Left renal cortex interstitium (tissue), 4 donors: ENCODE measurements at regions not wholly inside any gene's neighbourhood (a gene's known extent, or its start where the extent isn't known, plus 50 kb on each side); places are given as distances from the start of the nearest gene placed in this dataset.

Experiments
- DNase-seq, 4 donors: peaks; one replicate each; pipeline ENCODE4 v3.0.0-alpha.2; 2013; ENCODE audit warnings: low read depth in 4 of 4, low spot score in 2 of 4, missing footprints in 1 of 4

DNA sequence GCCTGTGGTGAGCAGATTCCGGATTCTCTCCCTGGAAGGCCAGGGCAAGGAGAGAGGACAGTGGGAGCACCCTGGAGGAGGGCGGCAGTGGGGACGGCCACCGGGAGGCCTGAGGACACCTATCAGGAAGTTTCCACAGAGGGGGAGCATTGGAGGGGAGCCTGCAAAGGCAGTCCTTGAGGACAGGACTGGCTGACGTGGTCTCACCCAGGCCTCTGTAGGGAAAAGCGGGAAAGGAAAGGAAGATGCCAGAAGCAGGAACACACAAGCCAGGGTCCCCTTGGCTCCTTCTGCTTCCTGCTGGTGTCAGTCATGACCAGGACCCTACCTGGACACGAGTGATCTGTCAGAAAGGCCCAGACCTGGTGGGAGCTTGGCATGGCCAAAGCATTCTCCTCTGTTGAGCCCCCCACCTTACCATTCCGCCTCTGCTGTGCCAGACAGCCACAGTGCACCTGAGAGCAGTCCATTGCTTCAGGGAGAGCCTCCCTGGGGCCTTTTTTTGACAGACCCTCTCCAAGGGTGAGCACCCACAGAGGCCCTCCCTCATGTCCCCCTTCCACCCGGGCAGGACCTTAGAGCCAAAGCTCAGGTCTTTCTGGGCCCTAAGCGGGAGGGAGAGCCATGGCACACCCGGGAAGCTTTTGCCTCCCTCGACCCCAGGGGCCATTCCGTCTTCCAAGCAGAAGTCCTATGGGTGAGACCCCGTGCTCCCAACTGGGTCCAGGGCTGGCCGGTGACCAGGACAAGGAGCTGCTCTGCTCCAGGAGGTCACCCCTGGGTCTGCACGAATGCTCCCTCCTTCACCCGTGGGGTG lies 333.1 kb downstream of the DYSF start:
- DNase-seq = no peak

DNA sequence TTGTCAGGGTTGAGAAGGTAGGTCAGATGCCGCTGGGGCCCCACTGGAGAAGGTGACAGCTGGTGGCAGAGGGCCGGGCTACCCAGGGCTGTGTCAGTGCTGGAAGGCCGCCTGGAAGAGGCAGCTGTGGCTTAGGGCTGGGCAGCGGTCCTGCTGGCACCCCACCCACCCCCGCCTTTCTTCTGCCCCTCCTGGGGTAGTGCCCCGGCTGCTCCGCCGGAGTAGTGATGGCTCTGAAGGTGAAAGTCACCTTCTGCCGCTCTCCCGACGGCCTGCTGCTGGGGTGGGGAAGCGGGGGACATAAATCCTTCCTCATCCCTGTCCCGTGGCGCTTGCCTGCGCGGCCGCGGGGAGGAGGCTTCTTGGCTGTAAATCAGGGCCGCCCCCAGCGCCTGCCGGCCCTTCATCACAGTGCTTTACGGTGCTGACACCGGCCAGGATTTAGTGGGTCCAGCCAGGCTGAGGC lies 332.2 kb downstream of the DYSF start:
- no peak for DNase-seq

DNA sequence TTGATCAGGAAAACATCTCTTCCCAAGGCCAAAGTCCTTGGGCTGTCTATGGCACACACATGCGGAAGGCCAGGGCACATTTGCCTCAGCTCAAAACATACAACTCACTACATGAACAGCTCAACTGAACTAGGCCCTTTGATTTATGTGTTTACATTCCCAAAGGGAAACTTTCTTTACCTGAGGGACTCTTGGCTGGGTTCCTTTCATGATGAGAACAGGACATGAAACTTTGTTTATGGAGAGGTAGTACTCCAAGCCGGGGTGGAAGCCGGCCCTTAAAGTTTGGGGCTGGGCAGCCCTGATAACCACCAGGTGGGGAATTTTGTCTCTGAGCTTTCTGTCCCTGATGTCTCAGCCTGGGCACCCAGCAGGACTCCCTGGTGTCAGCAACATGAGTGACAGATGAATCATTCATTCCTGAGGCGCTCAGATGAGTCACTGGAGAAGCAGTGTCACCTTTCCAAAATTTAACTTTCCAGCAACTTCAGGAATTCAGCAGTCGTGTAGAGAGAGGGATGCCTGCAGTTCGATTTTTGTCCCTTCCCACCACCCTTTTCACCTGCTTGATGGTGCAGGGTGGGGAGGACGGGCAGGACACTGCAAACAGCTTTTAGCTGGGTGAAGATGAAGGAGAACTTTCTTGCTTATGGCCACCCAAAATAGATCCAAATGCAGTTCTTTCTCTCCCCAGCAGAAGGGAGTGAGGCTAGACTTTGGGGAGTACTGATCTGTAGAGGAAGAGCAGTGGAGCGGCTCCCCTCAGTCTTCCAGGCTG lies 331.6 kb downstream of the DYSF start:
- no peak for DNase-seq

DNA sequence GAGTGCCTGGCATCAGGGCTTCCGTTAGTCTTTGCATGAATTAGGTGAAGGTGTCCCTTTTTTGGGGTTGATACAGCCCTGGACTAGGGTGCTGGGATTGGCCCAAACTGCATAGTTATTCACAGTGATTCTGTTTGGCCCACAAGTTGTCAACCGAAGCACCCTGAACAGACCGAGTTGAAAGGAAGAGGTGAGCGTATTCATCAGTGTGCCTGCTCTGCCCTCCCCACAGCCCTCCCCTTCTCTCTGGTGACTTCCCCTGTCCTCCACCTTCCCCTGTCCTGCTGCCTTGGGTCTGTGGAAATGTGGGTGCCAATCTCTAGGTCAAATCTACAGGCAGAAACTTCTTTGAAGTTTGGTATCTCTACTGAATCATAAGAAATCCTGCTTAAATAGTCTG lies 330.5 kb downstream of the DYSF start:
- no peak for DNase-seq

DNA sequence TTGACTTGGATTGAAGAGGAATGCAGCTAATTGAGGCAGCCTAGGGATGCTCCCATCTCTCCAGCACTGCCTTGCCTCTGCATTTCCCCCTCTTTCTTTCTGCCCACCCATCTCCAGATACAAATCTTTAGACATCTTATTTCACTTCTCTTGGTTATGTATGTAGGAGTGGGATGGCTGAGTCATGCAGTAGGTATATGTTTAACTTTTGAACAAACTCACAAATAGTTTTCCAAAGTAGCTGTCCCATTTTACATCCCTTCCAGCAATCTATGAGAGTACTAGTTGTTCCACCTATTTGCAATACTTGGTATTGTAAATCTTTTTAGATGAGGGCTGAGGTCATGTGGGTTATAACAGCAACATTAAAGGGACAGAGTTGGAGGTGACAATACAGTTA lies 329.9 kb downstream of the DYSF start:
- DNase-seq = no peak

DNA sequence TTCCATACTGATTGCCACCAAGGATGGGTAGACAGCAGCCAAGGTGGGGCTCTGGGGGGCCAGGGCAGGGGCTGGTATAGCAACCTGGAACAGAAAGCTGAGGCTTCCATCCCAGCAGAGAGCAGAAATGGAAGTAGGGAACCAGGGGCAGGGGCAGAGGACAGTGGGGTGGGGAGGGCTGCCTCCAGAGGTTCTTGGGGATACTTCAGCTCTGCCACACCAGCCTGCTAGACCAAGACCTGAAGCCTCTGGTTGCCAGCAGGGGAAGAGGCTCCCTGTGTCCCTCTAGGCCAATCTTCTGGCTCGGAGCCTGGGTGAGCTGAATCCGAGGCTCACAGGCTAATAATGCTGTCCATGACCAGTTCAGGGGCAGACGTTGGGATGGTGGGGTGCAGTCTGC lies 329.0 kb downstream of the DYSF start:
- no peak for DNase-seq

DNA sequence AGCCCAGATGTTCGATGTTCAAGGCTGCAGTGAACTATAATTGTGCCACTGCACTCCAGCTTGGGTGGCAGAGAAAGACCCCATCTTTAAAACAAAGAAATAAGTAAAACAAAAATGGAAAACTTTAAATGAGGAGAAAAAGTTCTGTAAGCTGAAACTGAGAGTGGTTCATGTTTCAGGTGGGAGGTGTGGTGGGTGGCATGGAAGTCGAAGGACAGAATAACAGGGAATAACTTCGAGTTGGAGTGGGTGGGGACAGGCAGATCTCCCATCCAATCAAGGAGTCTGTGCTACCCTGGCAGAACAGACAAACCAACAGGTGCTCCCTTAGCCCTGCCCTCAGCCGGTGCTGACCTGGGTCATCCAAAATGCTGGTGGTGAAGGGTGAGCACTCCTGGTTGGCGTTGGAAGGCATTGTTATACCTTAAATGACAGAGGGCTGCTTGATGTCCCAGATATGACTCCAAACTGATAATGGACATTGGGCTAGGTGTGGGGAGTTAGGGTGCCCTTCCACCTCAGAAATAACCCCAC lies 328.4 kb downstream of the DYSF start:
- no peak for DNase-seq

DNA sequence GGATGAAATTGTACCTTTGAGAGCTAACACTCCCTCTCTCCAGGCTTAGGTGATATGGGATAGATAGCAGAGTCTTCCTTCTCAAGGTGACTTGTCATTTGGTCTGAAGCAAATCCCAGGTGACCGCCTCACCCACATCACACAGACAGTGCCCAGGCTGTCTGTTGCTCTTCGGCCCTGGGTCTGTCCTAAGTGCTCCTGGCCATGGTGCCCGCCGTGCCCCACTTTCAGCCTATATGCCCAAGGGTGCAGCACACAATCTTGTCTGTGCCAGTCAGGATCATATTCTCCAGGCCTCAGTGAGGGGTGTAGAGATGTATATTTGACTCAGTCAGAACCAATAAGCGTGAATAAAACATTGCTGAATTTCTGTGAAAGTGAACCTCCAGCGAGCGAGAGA lies 326.8 kb downstream of the DYSF start:
- no peak for DNase-seq

DNA sequence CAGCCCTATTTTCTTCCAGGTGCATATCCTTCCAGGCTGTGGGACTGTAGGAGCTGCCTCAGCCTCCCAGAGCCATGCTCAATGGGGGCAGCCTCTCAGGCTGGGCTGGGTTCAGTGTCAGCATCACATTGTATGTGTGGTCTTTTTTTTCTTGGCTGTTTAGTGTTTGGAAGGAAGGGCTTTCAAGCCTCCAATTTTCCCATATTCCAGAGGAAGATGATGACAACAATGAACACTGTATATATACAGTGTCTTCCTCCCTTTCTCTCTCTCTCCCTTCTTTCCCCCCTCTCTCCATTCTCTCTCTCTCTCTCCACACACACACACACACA lies 326.4 kb downstream of the DYSF start:
- DNase-seq = no peak

DNA sequence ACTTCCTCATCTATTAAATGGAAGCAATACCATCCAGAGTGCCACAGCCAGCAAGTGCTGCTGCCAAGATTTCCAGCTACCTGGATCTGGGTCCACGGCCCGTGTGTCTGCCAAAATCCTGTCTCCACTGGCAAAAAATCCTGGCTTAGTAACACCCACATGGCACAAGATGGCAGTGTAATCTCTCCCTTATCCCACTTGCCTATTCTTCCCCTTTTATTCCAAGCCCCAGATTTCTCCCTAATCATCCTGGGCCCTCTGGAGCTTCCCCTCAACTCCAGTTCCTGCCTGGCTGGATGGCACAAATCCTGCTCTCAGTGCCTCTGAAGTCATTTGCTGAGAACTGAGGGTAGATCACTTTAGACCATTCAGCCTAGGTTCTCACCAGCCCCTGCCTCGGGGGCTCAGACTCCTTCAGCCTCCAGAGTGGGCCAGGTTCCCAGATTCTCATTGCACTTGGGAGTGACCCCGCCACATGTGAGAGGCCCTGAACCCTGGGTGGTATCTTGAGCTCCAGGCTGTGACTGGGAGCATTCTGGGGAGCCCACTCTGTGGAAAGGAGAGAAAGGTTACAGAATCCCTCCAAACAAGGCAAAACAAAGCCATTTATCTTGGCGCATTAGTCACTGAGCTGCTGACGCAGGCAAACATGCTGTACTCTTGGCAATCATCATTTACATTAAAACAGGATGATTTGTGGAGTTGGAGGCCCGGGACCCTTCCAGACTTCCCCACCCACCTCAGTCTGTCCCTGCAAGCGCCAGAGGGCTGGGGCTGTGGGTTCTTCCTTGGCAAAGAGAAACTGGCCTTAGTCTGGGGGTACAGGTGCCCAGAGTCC lies 325.8 kb downstream of the DYSF start:
- no peak for DNase-seq

DNA sequence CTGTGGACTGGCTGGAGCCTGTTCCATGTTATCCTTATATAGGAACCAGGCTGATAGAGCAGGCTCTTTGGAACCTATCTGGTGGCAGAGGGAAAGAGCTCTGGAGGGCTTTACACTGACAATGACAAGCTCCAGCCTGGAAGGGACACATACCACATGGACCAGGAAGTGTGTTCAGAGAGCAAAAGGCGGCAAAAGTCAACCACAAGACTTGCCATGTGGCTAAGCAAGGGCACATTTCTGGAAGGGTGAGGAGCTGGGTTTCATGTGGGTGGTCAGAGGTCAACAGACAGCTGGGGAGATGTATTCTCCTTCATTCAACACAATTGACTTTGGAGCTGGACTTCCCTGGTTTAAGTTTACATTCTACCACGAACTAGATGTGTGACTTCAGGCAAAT lies 325.2 kb downstream of the DYSF start:
- DNase-seq = no peak

DNA sequence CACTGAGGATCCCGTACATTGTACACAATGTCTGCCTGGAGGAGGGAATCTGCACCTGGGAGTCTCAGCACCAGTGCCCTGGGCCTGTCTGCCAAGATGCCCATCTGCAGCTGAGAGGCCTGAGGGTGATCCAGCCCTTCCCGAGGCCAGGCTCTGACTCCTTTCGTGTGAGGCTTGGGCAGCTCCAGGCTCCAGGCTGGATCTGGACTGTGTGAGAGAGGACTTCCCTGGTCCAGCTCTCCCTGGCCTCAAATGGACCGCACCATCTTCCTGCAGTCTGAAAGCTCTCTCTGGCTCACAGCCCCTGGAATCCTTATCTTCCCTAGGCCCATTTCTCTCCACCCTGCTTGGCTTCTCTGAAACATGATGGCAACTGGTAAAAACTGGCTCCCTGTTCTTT lies 324.6 kb downstream of the DYSF start:
- DNase-seq = no peak

DNA sequence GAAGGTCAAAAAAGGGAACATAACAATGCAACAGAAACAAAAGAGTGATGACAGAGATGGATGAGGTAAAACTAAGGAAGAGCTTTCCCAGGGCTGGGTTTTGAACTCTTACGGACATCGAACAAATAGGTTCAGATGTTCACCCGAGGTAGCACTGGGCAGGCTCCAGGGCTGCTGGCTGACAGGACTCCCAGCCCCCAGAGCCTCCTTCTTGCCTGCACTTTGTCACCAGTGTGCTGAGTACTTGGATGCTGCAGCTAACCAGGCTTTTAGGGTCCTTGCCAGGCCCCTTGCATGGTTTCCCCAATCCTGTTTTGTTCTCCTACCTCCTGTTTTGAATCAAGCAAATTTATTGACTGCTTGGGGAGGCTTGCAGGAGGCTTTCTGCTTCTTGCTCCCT lies 322.9 kb downstream of the DYSF start:
- DNase-seq = no peak

DNA sequence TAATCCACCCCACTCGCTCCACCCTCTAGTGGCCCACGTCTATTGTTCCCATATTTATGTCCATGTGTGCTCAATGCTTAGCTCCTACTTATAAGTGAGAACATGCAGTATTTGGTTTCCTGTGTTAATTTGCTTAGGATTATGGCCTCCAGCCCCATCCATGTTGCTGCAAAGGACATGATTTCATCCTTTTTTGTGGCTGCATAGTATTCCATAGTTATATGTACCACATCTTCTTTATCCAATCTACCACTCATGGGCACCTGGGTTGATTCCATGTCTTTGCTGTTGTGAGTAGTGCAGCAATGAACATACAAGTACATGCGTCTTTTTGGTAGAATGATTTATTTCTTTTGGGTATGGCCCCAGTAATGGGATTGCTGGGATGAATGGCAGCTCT lies 319.9 kb downstream of the DYSF start:
- DNase-seq = no peak

DNA sequence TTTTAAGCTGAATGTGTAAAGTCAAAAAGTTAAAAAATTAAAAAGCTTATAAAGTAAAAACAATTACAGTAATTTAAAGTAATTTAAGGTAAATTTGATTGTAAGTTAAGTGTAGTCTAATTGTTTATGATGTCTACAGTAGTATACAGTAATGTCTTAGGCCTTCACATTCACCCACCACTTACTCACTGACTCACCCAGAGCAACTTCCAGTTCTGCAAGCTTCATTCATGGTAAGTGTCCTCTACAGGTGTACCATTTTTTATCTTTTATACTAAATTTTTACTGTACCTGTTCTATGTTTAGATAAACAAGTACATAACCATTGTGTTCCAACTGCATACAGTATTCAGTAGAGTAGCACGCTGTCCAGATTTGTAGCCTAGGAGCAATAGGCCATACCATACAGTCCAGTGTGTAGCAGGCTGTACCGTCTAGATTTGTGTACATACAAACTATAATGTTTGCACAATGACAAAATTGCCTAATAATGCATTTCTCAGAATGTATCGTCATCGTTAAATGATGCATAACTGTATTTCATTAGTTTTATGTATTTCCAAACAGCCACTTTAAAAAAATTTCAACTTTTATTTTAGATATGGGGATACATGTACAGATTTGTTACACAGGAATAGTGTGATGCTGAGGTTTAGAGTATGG lies 319.3 kb downstream of the DYSF start:
- DNase-seq = no peak

DNA sequence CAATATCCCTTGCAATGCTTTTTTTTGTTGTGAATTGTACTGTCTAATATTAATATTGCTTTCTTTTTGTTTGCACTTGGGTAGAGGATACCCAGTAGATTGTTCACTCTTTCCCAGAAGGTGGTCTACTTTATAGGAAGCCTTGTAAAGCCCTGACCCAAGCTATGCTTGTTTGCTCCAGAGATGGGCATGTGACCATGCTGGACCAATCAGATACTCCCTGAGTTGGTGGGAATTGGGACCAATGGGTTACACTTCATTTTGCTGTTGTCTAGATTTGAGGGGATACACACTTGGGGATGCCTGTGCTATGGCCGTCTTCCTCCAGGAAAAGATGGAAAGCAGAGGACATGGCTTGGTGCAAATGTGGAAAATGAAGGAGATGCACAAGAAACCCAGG lies 314.3 kb downstream of the DYSF start:
- no peak for DNase-seq

DNA sequence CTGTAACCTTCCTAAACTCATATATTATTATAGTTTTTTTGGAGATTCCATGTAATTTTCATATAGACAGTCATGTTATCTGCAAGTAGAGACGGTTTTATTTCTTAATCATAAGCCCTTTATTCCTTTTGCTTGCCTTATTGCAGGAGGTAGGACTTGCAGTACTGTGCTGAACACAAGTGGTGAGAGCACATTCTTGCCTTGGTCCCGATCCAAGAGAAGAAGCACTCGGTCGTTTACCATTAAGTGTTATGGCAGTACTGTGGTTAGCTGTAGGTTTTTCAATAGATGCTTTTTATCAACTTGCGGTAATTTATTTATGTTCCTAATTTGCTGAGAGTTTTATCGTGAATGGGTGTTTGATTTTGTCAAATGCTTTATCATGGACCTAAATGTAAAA lies 305.7 kb downstream of the DYSF start:
- DNase-seq = no peak

DNA sequence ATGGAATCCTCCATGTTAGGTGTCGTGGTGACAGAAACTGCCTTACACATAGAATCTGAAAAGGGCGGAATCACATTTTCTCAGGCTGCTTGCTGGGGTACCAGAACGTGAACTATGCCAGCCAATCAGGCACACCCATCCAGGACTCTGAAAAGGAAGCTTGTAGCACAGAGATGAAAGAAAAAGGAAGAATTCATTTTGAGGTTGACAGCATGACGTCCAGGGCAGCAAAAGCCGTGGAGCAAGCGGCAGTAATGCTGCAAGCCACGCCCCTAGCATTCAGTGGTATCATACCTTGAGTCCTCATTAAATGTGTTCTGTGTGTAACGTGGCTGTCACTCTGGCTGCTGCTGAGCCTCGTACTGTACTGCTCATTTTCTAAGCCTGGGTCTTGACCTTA lies 304.0 kb downstream of the DYSF start:
- DNase-seq = no peak

DNA sequence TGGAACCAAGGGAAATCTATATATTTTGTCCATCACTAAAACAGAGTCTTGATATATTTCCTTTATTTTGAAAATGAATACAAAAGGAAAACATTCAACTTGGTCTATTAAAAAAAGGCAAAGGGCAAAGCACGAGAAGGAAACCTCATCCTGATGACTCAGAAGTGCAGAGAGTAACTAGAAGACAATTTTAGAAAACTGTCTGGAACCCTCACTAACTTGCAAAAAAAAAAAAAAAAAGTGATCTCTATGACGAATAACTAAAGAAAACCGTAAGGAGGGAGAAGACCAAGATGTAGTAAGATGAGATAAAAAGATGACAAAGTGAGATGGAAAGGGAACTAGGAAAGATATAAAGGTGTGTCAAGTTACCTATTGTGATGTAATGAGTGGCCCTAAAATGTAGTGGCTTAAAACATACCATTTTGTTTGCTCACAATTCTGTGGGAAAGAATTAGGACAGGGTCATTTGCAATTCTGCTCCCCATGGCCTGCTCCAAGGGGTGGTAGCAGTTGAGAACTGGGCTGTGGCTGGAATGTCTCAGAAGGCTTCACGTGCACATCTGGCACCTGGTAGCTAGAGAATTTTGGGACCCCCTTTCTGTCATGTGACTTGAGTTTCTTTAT lies 303.0 kb downstream of the DYSF start:
- no peak for DNase-seq

DNA sequence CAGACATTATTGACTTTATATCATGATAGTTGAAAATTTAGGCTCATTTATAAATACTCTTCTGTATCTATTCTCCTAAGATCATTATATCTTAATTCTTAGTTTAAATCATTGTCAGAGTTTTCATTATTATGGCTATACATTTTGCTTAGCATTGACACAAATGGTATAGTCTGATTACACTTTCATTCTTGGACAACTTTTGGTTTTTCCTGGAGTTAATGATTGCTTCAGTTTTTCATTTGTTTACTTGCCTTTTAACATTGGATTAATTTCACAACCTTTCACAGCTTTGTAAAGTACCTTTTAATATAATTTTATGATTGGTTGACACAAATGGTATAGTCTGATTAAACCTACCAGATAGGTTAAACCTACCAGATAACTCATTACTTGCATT lies 298.2 kb downstream of the DYSF start:
- no peak for DNase-seq
